AG08395 (cell line): ENCODE measurements at regions not wholly inside any gene's neighbourhood (a gene's known extent, or its start where the extent isn't known, plus 50 kb on each side); places are given as distances from the start of the nearest gene placed in this dataset.
"Not testable (repeated sequence)": the region's sequence is repeated elsewhere in the genome, so short reads cannot be mapped to it uniquely, and the experiment has no call there.

Experiments used
- DNase-seq: peaks from one replicate; pipeline ENCODE4 v3.0.0; 2012; ENCODE audit warnings: mixed read lengths, low spot score

DNA sequence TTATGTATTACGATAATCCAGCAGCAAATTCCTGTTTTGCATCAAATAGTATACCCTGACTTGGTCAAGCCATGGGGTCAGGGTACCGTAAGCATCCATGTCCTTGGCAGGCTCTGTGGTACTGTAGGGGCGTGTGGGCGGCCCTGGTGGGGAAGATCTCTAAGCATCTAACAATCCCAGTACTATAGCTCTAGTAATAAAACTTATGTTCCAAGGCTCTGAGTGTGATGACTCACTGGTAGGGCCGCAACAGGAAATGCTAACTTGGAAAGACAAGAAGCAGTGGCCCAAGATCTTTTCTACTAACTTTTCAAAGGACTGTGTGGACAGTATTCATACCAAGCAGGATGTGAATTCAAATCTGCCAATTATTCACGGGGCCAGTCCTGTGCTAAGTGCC lies 63.8 kb downstream of the CLEC18A start:
- peak; percentile 7 for DNase-seq

DNA sequence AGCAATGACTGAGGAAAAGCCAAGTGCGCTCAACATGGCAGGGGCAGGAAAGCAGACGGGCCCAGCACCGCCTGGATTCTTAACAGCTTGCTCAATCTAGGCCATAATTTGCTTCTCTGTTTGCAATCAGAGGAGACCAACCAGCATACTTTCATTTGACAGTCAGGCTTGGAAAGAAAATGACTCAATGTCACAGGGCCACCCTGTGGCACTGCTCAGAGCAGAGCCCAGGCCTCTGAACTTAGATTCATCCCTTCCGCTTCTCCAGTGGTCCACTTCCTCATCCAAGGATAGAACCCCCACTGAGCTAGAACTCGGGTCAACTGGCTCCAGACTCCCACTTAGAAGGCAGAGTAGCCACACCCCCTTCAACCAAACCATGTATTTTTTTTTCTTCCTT lies 65.6 kb downstream of the CLEC18A start:
- peak; percentile 15 for DNase-seq

DNA sequence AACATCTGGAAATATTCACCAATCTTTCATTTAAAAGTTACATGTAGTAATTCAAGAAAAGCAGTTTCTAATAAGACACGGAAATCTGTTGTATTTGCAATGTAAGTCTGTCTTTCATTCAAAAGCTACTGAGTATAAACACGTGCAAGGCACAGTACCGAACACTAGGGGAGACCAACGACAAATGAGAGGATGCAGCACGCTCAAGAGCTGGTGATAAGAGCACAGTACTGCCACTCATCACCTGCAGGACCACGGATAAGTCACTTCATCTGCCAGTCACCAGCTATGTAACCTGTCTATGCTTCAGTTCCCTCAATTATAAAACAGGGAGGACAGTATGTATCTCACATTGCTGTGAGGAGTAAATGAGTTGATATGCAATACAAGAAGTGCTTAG lies 67.1 kb downstream of the CLEC18A start:
- peak; percentile 1 for DNase-seq

DNA sequence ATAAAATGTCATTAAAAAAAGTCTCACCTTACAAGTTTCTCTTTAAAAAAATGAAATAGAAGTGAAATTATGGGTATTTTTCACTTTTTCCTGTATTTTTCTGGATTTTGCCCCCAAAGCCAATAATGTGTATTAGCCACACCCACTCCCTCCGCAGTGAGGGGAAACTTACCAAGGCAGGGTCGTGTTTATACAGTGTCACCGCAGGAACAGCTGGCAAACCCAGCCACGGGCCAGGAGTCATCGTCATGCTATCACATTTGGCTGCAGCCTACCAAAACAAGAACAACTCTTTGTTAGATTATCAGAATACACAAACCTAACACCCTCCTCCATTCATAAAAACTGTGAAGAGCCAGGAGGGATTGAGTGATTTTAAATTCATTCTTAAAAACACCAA lies 72.1 kb downstream of the CLEC18A start:
- DNase-seq, result not testable (repeated sequence)

DNA sequence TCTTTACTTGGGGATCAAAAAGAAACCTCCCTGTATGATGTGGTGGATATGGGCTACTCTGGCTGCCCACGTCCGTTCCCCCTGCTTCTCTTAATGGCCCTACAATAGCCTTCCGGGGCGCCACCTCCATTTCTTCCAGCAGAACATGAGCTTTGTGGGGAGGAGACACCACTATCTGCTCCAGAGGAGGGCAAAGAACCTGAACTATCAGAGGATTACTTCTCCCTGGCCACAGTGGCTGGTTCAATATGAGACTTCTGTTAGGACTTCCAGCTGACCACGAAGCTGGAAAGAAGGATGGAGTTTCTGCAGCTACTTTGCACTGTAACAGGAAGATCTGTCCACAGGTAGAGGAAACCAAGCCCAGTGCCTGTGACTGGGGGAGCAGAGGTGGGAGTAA lies 72.8 kb downstream of the CLEC18A start:
- not testable (repeated sequence) for DNase-seq

DNA sequence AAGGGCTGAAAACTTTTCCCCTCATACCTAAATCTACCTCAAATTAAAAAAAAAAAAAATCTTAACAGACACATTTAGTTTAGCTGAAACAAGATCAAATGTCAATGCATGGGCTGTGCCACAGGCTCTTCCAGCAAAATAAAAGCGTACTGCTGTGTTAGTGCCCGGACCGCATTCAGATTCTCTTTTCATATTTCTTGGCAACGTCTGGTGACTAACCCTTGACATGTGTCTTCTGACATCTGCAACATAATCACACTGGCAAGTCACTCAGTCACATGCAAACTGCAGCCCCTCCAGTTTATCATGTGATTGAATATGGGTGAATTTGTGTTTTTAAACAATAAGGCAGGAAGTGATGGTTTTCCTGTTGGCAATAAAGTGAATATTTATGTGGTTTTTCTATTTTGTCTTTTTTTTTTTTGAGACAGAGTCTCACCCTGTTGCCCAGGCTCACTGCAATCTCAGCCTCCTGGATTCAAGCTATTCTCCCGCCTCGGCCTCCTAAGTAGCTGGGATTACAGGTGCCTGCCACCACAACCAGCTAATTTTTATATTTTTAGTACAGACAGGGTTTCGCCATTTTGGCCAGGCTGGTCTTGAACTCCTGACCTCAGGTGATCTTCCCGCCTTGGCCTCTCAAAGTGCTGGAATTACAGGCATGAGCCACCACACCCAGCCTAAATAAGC lies 75.2 kb downstream of the CLEC18A start:
- peak; percentile 23 for DNase-seq

DNA sequence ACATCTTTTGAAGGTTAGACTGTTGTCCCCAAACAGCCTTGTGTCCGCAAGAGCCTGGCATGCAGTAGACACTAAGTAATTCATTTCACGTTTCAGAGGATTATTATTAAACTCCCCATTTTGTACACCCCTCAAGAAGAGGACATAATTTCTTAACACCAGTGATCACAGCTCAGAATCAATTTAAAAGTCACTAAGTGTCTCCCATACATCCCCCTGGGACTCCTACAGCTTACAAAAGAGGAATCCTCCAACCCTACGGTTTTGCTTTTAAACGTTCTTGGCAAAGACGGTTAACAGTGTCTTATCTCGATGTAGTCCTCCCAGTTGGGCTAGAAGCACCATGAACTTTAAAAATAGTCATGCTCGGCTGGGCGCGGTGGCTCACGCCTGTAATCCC lies 81.2 kb upstream of the PDPR start:
- not testable (repeated sequence) for DNase-seq

DNA sequence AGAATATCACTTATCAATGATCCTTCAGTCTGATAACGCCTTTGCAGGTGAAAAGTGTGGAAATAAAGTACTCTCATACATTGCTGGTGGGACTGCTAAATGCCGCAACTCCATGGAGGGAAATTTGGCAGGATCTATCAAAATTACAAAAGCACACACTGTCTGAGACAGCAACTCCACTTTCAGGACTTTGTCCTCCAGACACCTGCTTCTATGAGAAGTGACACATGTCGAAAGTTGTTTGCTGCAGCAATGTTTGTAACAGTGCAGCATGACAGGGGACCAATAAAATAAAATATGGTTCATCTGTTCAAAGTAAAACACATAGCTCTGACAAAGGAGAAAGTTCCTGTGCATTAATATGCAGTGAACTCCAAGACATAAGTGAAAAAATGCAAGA lies 76.2 kb upstream of the PDPR start:
- not testable (repeated sequence) for DNase-seq

DNA sequence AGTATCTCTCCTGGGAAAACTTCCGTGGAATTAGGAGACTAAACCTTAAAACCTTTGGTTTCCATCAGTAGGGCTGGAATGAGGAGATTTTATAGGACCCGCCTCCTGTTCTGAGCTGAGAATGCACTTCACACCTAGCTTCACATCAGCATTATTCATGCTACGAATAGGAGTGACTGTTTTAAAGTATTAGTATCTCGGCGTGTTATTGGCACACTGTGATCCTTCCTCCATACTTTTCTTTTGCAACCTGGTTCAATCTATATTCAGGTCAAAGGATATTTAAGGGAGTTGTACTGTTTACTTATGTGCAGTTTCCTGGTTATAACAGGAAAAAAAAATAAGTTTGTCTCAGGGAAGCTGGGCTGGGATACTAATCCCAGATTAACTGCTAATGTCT lies 73.6 kb upstream of the PDPR start:
- DNase-seq, result not testable (repeated sequence)

DNA sequence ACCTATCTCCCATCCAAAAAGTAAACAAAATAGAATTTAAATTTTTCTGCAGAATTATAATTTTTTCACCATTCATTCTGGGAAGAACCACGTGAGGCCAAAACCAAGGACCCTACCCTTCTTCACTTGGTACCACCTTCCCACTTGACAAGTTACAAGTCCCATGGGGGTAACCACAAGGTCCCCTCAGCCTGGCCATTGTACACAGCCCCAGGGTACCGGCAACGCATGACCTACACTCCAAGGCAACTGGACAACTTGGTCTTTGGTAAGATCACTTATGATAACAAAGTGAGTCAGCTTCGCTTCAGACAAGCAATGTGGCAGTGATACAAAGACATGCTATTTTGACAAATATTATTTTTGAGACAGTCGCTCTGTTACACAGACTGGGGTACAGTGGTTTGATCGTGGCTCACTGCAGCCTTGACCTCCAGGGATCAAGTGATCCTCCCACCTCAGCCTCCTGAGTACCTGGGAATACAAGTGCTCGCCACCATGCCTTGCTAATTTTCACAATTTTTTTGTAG lies 70.5 kb upstream of the PDPR start:
- not testable (repeated sequence) for DNase-seq

DNA sequence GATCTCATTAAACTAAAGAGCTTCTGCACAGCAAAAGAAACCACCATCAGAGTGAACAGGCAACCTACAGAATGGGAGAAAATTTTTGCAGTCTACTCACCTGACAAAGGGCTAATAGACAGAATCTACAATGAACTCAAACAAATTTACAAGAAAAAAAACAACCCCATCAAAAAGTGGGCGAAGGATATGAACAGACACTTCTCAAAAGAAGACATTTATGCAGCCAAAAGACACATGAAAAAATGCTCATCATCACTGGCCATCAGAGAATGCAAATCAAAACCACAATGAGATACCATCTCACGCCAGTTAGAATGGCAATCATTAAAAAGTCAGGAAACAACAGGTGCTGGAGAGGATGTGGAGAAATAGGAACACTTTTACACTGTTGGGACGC lies 67.6 kb upstream of the PDPR start:
- DNase-seq, result not testable (repeated sequence)

DNA sequence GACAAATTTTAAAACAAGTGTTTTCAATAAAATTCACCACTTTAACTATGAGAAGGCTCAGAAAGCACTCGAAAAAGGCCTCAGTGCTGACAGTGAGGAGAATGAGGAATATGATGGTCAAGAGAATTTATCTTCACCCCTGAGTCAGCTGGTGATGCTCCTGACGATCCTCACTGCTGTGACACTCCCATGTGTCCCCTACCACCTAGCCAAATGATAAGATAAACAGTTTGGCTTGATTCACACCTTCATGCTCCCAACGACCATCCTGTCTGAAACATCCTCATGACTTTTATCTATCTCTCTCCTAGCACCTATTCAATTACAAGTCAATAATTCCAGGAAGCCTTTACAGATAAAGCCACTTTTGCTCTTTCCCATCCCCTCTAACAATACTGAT lies 66.0 kb upstream of the PDPR start:
- DNase-seq, result not testable (repeated sequence)

DNA sequence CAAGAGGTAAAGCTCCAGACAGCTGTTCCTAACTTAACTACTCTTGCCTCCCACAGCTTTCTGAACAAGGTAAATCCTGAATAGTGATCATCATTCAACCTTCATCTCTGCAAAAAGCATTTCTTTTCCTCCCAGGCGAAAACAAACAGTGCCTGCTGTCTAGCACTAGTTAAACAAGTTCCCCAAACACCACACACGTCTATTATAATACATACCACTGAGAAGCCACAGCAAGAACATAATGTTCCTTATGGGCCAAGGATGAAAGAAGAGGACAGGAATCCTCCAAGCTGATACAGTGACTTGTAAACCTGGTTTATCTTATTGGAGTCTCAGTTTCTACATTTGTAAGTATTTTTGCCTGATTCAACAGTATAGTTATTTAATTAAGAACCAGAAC lies 56.1 kb upstream of the PDPR start:
- not testable (repeated sequence) for DNase-seq

DNA sequence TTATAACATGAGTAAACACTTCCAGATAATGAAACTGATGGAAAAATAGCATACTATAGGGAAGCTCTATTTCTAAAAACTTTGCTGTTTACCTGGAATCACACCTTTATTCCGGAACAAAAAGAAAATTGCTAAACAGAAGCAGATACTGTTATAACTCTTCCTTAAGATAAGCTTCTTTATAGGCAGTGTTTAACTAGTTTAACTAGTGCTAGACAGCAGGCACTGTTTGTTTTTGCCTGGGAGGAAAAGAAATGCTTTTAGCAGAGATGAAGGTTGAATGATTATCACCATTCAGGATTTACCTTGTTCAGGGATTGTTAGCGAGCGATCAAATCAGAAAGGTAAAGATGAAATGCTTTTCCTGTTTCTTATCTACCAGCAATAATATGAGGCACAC lies 54.7 kb upstream of the PDPR start:
- DNase-seq, result not testable (repeated sequence)

DNA sequence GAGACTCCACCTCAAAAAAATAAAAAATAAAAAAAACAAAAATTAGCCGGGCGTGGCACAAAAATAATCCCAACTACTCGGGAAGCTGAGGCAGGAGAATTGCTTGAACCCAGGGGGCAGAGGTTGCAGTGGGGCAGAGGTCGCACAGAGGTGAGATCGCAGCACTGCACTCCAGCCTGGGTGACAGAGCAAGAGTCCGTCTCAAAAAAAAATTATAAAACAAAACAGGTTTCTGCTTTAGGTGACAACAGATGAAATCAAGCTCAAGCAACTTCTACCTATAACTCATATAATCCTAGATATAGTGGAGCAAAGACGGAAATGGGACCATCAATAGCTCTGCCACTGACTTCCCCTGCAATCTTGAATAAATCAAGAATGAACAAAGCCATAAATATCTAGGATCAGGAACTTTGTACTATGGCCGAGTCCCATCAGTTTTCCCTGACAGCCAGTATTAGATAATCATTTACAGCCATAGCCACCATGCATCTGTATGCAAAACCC lies 53.6 kb upstream of the PDPR start:
- not testable (repeated sequence) for DNase-seq

DNA sequence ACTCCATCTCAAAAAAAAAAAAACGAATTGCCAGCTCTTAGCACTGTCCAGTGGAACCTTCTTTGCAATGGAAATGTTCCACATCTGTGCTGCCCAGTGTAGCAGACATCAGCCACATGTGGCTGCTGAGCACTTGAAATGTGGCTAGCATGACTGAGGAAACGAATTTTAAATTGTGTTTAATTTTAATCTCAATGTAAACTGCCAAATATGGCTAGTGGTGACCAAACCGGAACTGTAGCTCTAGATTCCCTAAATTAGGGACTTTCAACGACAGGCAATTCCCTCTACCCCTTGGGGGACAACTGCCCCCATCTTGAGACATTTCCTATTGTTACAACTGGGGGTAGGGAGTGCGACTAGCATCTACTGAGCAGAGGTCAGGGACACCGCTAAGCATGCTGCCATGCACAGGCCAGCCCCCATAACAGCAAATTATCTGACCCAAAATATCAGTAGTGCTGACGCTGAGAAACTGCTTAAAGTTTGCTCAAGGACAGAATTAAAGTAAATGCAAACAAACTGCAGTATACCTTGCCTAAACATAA lies 52.4 kb upstream of the PDPR start:
- not testable (repeated sequence) for DNase-seq

DNA sequence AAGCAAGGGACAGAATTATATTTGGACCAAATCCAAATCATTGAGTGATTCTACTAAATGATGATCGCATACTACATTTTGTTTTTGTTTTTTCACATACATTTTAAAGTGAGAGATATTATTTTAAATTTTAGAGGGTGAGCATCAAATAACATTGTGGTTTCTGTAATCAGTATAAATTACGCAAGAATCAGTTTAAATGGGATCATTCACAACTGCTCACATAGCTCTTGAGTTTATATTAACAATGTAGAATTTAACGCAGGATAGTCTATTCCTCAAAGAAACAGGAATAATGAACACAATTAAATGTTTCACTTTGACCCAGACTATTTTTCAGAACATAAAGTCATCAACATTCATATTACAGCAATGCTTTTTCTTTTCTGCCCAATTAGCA lies 51.2 kb upstream of the PDPR start:
- DNase-seq, result not testable (repeated sequence)
